DMS 273 (cell line): ENCODE measurements at regions not wholly inside any gene's neighbourhood (a gene's known extent, or its start where the extent isn't known, plus 50 kb on each side); places are given as distances from the start of the nearest gene placed in this dataset.
"Not testable (repeated sequence)": the region's sequence is repeated elsewhere in the genome, so short reads cannot be mapped to it uniquely, and the experiment has no call there.

Source experiments
- DNase-seq: peaks from one replicate; lab custom pipeline; 2025; ENCODE audit not compliant: unreplicated experiment; lab: John Stamatoyannopoulos, UW

- no peak for DNase-seq
Measured at GRCh38 chr6:9851006-9851405, 563.9 kb downstream of the TFAP2A start.

GRCh38 chr6:9848094-9848493, 566.8 kb downstream of the TFAP2A start:
- DNase-seq: no peak

- no peak for DNase-seq
Measured at GRCh38 chr6:9841886-9842725, 572.8 kb downstream of the TFAP2A start.

- DNase-seq: no peak
Measured at GRCh38 chr6:9834233-9834632, 580.6 kb downstream of the TFAP2A start.

- no peak for DNase-seq
Measured at GRCh38 chr6:9831783-9832182, 583.1 kb downstream of the TFAP2A start.

- no peak for DNase-seq
Measured at GRCh38 chr6:9830808-9831207, 584.1 kb downstream of the TFAP2A start.

- DNase-seq: no peak
Measured at GRCh38 chr6:9825526-9825925, 589.3 kb downstream of the TFAP2A start.

GRCh38 chr6:9810727-9811126, 604.1 kb downstream of the TFAP2A start:
- not testable (repeated sequence) for DNase-seq

GRCh38 chr6:9810286-9810685, 604.6 kb downstream of the TFAP2A start:
- no peak for DNase-seq

- DNase-seq: no peak
Measured at GRCh38 chr6:9806195-9806594, 608.7 kb downstream of the TFAP2A start.

GRCh38 chr6:9801249-9801754, 613.6 kb downstream of the TFAP2A start:
- DNase-seq: no peak

- no peak for DNase-seq
Measured at GRCh38 chr6:9799582-9799981, 615.3 kb downstream of the TFAP2A start.

- DNase-seq: no peak
Measured at GRCh38 chr6:9796827-9797226, 618.0 kb downstream of the TFAP2A start.

GRCh38 chr6:9795880-9796279, 619.0 kb downstream of the TFAP2A start:
- no peak for DNase-seq

GRCh38 chr6:9789201-9789600, 625.7 kb downstream of the TFAP2A start:
- DNase-seq: no peak

- no peak for DNase-seq
Measured at GRCh38 chr6:9784786-9785185, 630.1 kb downstream of the TFAP2A start.

GRCh38 chr6:9783567-9783966, 631.3 kb downstream of the TFAP2A start:
- no peak for DNase-seq

GRCh38 chr6:9766240-9766915, 648.5 kb downstream of the TFAP2A start:
- DNase-seq: no peak

- no peak for DNase-seq
Measured at GRCh38 chr6:9761220-9761619, 653.7 kb downstream of the TFAP2A start.

GRCh38 chr6:9754515-9754914, 660.4 kb downstream of the TFAP2A start:
- DNase-seq: no peak

- no peak for DNase-seq
Measured at GRCh38 chr6:9745966-9746365, 668.9 kb downstream of the TFAP2A start.

GRCh38 chr6:9745476-9745875, 669.4 kb downstream of the TFAP2A start:
- no peak for DNase-seq
